PC-3 (cell line): ENCODE measurements at regions not wholly inside any gene's neighbourhood (a gene's known extent, or its start where the extent isn't known, plus 50 kb on each side); places are given as distances from the start of the nearest gene placed in this dataset.
"Not testable (repeated sequence)": the region's sequence is repeated elsewhere in the genome, so short reads cannot be mapped to it uniquely, and the experiment has no call there.

Source experiments
- ATAC-seq: fragments of 200-7000 bp; cut with Tn5 transposase; 2 replicates; pipeline ENCODE4 v1.9.1; 2020; ENCODE audit warnings: mild to moderate bottlenecking, moderate library complexity
- BruUV-seq: library from RNA; stranded (reverse); fragments of 400-500 nt; replicated peaks from 2 replicates; lab custom pipeline; 2021; lab: Mats Ljungman, UMichigan
- CTCF ChIA-PET: fragments of 300-600 bp; sonication (Branson Sonifier 250); formaldehyde crosslinking; loops from one replicate; lab custom pipeline; 2022; ENCODE audit warnings: antibody characterized with exemption; lab: Charles Lee
- POLR2A ChIA-PET: fragments of 300-600 bp; sonication (Branson Sonifier 250); formaldehyde crosslinking; loops from one replicate; lab custom pipeline; 2022; ENCODE audit warnings: antibody characterized with exemption; ENCODE audit not compliant: unreplicated experiment; lab: Charles Lee
- DNase-seq: peaks from one replicate; pipeline ENCODE4 v3.0.0-alpha.2; 2015
- H2AFZ ChIP-seq: fragments of 300-600 bp; sonication (generic); 2 replicates; pipeline ENCODE4 v1.6.0; 2016; ENCODE audit warnings: antibody characterized with exemption, low read length
- H3F3A ChIP-seq: fragments of 300-600 bp; sonication (generic); one replicate; pipeline ENCODE4 v1.6.0; 2017; ENCODE audit warnings: antibody characterized with exemption, low read length, control low read depth, mild to moderate bottlenecking; ENCODE audit not compliant: unreplicated experiment
- H3K27ac ChIP-seq: fragments of 300-600 bp; sonication (generic); 2 replicates; pipeline ENCODE4 v1.5.1; 2016; ENCODE audit warnings: mild to moderate bottlenecking, low read length
- H3K27me3 ChIP-seq: fragments of 300-600 bp; sonication (generic); 2 replicates; pipeline ENCODE4 v1.6.1; 2016; ENCODE audit warnings: low read length, mixed read lengths
- H3K36me3 ChIP-seq: fragments of 300-600 bp; sonication (generic); 2 replicates; pipeline ENCODE4 v1.6.1; 2016; ENCODE audit warnings: low read depth, mixed run types, low read length, mixed read lengths
- H3K4me1 ChIP-seq: fragments of 300-600 bp; sonication (generic); 2 replicates; pipeline ENCODE4 v1.5.1; 2016; ENCODE audit warnings: low read length; ENCODE audit not compliant: insufficient read depth
- H3K4me2 ChIP-seq: fragments of 300-600 bp; sonication (generic); 2 replicates; pipeline ENCODE4 v1.6.0; 2016; ENCODE audit warnings: low read length
- H3K4me3 ChIP-seq: fragments of 300-600 bp; sonication (generic); 2 replicates; pipeline ENCODE4 v1.5.1; 2016; ENCODE audit warnings: mild to moderate bottlenecking, low read length, mixed read lengths
- H3K79me2 ChIP-seq: fragments of 300-600 bp; sonication (generic); 2 replicates; pipeline ENCODE4 v1.6.1; 2017; ENCODE audit warnings: low read length, mixed read lengths
- H3K9ac ChIP-seq: fragments of 300-600 bp; sonication (generic); 2 replicates; pipeline ENCODE4 v1.6.0; 2016; ENCODE audit warnings: mild to moderate bottlenecking, low read length
- H3K9me2 ChIP-seq: fragments of 300-600 bp; sonication (generic); replicated peaks from 2 replicates; pipeline ENCODE4 v1.6.1; 2016; ENCODE audit warnings: mixed run types, low read length, mixed read lengths
- H3K9me3 ChIP-seq: fragments of 300-600 bp; sonication (generic); 2 replicates; pipeline ENCODE4 v1.6.1; 2016; ENCODE audit warnings: low read length, mixed read lengths
- H4K20me1 ChIP-seq: fragments of 300-600 bp; sonication (generic); 2 replicates; pipeline ENCODE4 v1.6.1; 2016; ENCODE audit warnings: low read length, mixed read lengths
- CTCF ChIP-seq: fragments of 300-600 bp; sonication (generic); conservative IDR thresholded peaks from 2 replicates; pipeline ENCODE4 v1.5.1; 2017; ENCODE audit warnings: antibody characterized with exemption, low read depth, mild to moderate bottlenecking, low read length
- EZH2 ChIP-seq: fragments of 300-600 bp; sonication (generic); IDR thresholded peaks from one replicate; pipeline ENCODE4 v1.6.1; 2017; ENCODE audit warnings: antibody characterized with exemption, mild to moderate bottlenecking, low read length; ENCODE audit not compliant: unreplicated experiment
- EZH2phosphoT487 ChIP-seq: fragments of 300-600 bp; sonication (generic); IDR thresholded peaks from 2 replicates; pipeline ENCODE4 v1.6.1; 2018; ENCODE audit warnings: mild to moderate bottlenecking, antibody characterized with exemption, low read length, borderline replicate concordance
- intact Hi-C: fragments of 100-400 bp; cut with micrococcal nuclease; formaldehyde crosslinking; loops from 2 replicates; pipeline ENCODE4 v1.9.0; 2023

- no peaks in the 10 kb centered on the region for H3K36me3 ChIP-seq
- peaks cover 14% of the 10 kb centered on the region; the same call in 1 of the 2 replicates for H3K27me3 ChIP-seq
- H3F3A ChIP-seq = no peaks in the 10 kb centered on the region
- no TSS peak for BruUV-seq
- DNase-seq (no peak), ATAC-seq (no peak)
- ChIA-PET POLR2A (no interaction called here), CTCF (no interaction called here)
- H3K9me2 ChIP-seq = no peaks in the 10 kb centered on the region
- H3K79me2 ChIP-seq = no peaks in the 10 kb centered on the region
- H4K20me1 ChIP-seq = no peaks in the 10 kb centered on the region
- no peak overlapping the region for H3K27ac ChIP-seq
- intact Hi-C loops = no loop called here
- no peaks in the 10 kb centered on the region for H3K4me1 ChIP-seq
- no peak overlapping the region for H3K4me3 ChIP-seq
- H3K4me2 ChIP-seq = no peak overlapping the region
- TF ChIP-seq EZH2 (no peak), CTCF (no peak), EZH2phosphoT487 (no peak)
- H2AFZ ChIP-seq = no peak overlapping the region
- no peak overlapping the region for H3K9ac ChIP-seq
- no peaks in the 10 kb centered on the region for H3K9me3 ChIP-seq
Measured at GRCh38 chr18:1544016-1544415, 639.3 kb downstream of the ADCYAP1 start.

DNA sequence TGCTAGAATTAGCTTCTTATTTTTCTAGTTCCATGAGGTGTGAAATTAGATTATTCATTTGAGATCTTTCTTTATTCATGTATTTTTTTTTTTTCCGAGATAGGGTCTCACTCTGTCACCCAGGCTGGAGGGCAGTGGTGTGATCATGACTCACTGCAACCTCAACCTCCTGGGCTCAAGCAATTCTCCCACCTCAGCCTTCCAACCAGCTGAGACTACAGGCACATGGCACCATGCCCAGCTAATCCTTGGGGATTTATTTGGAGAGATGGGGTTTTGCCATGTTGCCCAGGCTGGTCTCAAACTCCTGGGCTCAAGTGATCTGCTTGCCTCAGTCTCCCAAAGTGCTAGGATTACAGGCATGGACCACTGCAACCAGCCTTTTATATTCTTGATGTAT is 653.0 kb downstream of the ADCYAP1 start:
- H3K4me2 ChIP-seq, H3K36me3 ChIP-seq, H2AFZ ChIP-seq, H3K9me2 ChIP-seq, H3K79me2 ChIP-seq, H3K9ac ChIP-seq, H4K20me1 ChIP-seq, H3K9me3 ChIP-seq, ATAC-seq, H3F3A ChIP-seq, intact Hi-C loops, H3K4me3 ChIP-seq, DNase-seq, H3K4me1 ChIP-seq, BruUV-seq, H3K27me3 ChIP-seq, CTCF ChIA-PET, H3K27ac ChIP-seq, POLR2A ChIA-PET: not testable (repeated sequence)

- CTCF ChIA-PET = no interaction called here
- POLR2A ChIA-PET = no interaction called here
- no peaks in the 10 kb centered on the region for H3K36me3 ChIP-seq
Measured at GRCh38 chr18:1559563-1559962, 654.9 kb downstream of the ADCYAP1 start.

More at GRCh38 chr18:1559563-1559962, 654.9 kb downstream of the ADCYAP1 start:
- Histone ChIP-seq H3K27me3 (peaks cover 21% of the 10 kb centered on the region), H4K20me1 (no peaks in the 10 kb centered on the region), H3F3A (no peaks in the 10 kb centered on the region), H3K9ac (no peak overlapping the region), H3K9me2 (no peaks in the 10 kb centered on the region), H3K4me2 (no peak overlapping the region), H3K4me3 (no peak overlapping the region), H3K79me2 (no peaks in the 10 kb centered on the region), H3K4me1 (no peaks in the 10 kb centered on the region), H2AFZ (no peak overlapping the region), H3K27ac (no peak overlapping the region), H3K9me3 (no peaks in the 10 kb centered on the region)
- DNase-seq (peak; percentile 16), ATAC-seq (no peak)
- BruUV-seq = no TSS peak
- intact Hi-C loops = no loop called here
- TF ChIP-seq EZH2 (no peak), CTCF (no peak), EZH2phosphoT487 (no peak)
